BJ (cell line): ENCODE measurements at regions not wholly inside any gene's neighbourhood (a gene's known extent, or its start where the extent isn't known, plus 50 kb on each side); places are given as distances from the start of the nearest gene placed in this dataset.

Experiments used
- CTCF ChIA-PET: fragments of 350-600 bp; formaldehyde crosslinking; extraction: SDS; loops from one replicate; lab custom pipeline; 2021; ENCODE audit warnings: antibody characterized with exemption, inconsistent platforms; lab: Yijun Ruan, JAX
- POLR2A ChIA-PET: fragments of 300-600 bp; sonication (Branson Sonifier 250); formaldehyde crosslinking; extraction: SDS; loops from one replicate; lab custom pipeline; 2021; ENCODE audit warnings: antibody characterized with exemption; lab: Charles Lee
- DNase-seq: peaks from one replicate; pipeline ENCODE4 v3.0.0-alpha.2; 2011; ENCODE audit warnings: low read depth
- H3K27me3 ChIP-seq: 2 replicates; pipeline ENCODE4 v1.6.0; 2011; ENCODE audit warnings: low read length; ENCODE audit not compliant: control insufficient read depth, insufficient read depth
- H3K36me3 ChIP-seq: 2 replicates; pipeline ENCODE4 v1.5.1; 2011; ENCODE audit warnings: low read length; ENCODE audit not compliant: control insufficient read depth, insufficient read depth
- H3K4me3 ChIP-seq: 2 replicates; pipeline ENCODE4 v1.5.1; 2011; ENCODE audit warnings: low read depth, mild to moderate bottlenecking, control low read depth, low read length
- TF ChIP-seq, protein P1 (sequence below): IDR thresholded peaks from 2 replicates; pipeline ENCODE4 v1.5.1; 2011; ENCODE audit warnings: low read depth, mild to moderate bottlenecking, control low read depth, inconsistent platforms, low read length, moderate library complexity; ENCODE audit not compliant: insufficient read depth

DNA sequence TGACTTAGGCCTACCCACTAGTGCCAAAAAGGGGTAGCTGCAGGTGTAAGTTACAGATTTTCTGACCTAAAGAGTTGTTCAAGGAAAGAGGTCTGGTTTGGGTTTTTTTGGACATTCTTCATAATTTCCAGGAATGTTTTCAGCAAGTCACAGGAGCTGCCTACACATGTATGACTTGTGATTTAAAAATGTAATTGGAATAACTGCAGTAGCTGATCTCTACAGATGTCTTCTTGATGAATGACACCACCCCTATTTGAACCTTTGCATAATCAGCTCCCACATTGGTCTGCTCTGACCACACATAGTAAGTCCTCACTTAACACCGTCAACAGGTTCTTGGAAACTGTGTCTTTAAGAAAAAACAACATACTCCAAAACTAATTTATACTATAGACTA, 481.4 kb downstream of the RASEF start:
- CTCF ChIA-PET: no interaction called here
- TF ChIP-seq, protein P1, sequence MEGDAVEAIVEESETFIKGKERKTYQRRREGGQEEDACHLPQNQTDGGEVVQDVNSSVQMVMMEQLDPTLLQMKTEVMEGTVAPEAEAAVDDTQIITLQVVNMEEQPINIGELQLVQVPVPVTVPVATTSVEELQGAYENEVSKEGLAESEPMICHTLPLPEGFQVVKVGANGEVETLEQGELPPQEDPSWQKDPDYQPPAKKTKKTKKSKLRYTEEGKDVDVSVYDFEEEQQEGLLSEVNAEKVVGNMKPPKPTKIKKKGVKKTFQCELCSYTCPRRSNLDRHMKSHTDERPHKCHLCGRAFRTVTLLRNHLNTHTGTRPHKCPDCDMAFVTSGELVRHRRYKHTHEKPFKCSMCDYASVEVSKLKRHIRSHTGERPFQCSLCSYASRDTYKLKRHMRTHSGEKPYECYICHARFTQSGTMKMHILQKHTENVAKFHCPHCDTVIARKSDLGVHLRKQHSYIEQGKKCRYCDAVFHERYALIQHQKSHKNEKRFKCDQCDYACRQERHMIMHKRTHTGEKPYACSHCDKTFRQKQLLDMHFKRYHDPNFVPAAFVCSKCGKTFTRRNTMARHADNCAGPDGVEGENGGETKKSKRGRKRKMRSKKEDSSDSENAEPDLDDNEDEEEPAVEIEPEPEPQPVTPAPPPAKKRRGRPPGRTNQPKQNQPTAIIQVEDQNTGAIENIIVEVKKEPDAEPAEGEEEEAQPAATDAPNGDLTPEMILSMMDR: no peak
- no peak overlapping the region for H3K4me3 ChIP-seq
- H3K36me3 ChIP-seq: no peaks in the 10 kb centered on the region
- DNase-seq: no peak
- no peaks in the 10 kb centered on the region; the same call in 1 of the 2 replicates for H3K27me3 ChIP-seq
- POLR2A ChIA-PET: no interaction called here

DNA sequence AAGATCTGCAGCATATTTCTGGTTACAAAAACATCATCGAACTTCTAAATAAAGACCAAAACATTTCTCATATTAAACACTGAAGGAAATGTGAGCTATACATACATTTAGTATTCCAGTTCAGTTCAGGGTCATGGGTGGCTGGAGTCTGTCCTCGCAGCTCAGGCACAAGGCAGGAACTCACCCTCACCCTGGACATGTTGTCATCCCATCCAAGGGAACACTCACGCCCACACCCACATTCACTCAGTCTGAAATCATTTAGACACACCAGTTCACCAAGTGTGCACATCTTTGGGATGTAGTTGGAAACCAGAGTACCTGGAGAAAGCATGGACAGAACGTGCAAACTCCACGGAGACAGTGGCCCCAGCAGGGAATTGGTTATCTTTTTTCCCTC, 481.0 kb downstream of the RASEF start:
- ChIA-PET POLR2A (no interaction called here), CTCF (no interaction called here)
- TF ChIP-seq, protein P1: no peak
- Histone ChIP-seq H3K4me3 (no peak overlapping the region), H3K36me3 (no peaks in the 10 kb centered on the region), H3K27me3 (no peaks in the 10 kb centered on the region; the same call in 1 of the 2 replicates)
- DNase-seq: no peak

DNA sequence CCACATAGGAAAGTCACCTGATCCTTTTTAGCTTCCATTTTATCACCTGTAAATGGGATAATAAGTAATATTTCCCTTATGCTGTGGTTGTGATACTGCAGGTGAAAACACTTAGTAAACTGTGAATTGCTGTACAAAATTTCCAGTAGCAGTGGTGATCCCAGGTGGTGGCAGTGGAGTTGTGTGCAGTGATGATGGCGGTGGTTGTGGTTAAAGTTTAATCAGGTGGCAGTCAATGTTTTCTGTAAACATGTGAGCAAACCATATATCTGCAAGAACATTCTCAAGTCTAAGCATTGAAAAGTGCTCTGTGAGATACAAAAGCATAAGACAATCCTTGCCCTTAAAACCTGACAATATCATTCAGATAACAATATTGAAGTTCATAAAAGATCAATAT, 480.2 kb downstream of the RASEF start:
- no peak for DNase-seq
- Histone ChIP-seq H3K4me3 (no peak overlapping the region), H3K36me3 (no peaks in the 10 kb centered on the region), H3K27me3 (no peaks in the 10 kb centered on the region; the same call in 1 of the 2 replicates)
- POLR2A ChIA-PET: no interaction called here
- TF ChIP-seq, protein P1: no peak
- CTCF ChIA-PET: no interaction called here

- Histone ChIP-seq H3K36me3 (no peaks in the 10 kb centered on the region), H3K4me3 (no peak overlapping the region), H3K27me3 (no peaks in the 10 kb centered on the region; the same call in 1 of the 2 replicates)
- no peak for DNase-seq
- POLR2A ChIA-PET: no interaction called here
- TF ChIP-seq, protein P1: no peak
- CTCF ChIA-PET: no interaction called here
Observed at GRCh38 chr9:82583524-82583923, 479.4 kb downstream of the RASEF start.

- POLR2A ChIA-PET: no interaction called here
- TF ChIP-seq, protein P1: no peak
- no peak for DNase-seq
- CTCF ChIA-PET: no interaction called here
- Histone ChIP-seq H3K36me3 (no peaks in the 10 kb centered on the region), H3K4me3 (no peak overlapping the region), H3K27me3 (peaks cover 2% of the 10 kb centered on the region; the same call in 1 of the 2 replicates)
Observed at GRCh38 chr9:82584349-82584863, 478.5 kb downstream of the RASEF start.
